ENCODE measurements at regions not wholly inside any gene's neighbourhood (a gene's known extent, or its start where the extent isn't known, plus 50 kb on each side); places are given as distances from the start of the nearest gene placed in this dataset.

DNA sequence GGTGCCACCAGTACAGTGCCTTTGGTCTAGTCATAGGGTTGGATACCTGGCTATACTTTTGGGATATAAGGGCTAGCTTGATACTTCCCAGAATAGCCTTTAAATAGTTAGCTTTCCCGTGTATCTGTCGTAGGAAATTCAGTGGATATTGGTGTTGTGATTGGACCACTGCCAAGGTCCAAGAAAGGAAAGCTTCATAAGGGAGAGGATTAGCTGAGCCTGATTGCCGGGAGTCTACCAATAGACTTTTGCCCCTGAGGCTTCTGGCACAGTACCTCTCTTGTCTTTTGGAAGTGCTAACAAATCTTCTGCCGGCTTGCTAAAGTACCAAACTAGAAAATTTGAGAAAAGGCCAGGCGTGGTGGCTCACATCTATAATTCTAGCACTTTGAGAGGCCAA lies 61.1 kb upstream of the XIST start:
- TF ChIP-seq GABPA (IDR thresholded peaks at IDR 0.05; ENCODE audit: low read depth) (no peak), POLR2AphosphoS5 (IDR thresholded peaks at IDR 0.05; ENCODE audit: low read depth) (no peak)
- TF ChIP-seq, protein P1, sequence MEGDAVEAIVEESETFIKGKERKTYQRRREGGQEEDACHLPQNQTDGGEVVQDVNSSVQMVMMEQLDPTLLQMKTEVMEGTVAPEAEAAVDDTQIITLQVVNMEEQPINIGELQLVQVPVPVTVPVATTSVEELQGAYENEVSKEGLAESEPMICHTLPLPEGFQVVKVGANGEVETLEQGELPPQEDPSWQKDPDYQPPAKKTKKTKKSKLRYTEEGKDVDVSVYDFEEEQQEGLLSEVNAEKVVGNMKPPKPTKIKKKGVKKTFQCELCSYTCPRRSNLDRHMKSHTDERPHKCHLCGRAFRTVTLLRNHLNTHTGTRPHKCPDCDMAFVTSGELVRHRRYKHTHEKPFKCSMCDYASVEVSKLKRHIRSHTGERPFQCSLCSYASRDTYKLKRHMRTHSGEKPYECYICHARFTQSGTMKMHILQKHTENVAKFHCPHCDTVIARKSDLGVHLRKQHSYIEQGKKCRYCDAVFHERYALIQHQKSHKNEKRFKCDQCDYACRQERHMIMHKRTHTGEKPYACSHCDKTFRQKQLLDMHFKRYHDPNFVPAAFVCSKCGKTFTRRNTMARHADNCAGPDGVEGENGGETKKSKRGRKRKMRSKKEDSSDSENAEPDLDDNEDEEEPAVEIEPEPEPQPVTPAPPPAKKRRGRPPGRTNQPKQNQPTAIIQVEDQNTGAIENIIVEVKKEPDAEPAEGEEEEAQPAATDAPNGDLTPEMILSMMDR (IDR thresholded peaks at IDR 0.05; ENCODE audit: insufficient read depth, low read length), result no peak
